ENCODE measurements at regions not wholly inside any gene's neighbourhood (a gene's known extent, or its start where the extent isn't known, plus 50 kb on each side); places are given as distances from the start of the nearest gene placed in this dataset.

GRCh38 chr14:98114946-98115345 lies 1157.1 kb downstream of the BCL11B start:
- no peak for DNase-seq (ENCODE audit: low read depth)

DNA sequence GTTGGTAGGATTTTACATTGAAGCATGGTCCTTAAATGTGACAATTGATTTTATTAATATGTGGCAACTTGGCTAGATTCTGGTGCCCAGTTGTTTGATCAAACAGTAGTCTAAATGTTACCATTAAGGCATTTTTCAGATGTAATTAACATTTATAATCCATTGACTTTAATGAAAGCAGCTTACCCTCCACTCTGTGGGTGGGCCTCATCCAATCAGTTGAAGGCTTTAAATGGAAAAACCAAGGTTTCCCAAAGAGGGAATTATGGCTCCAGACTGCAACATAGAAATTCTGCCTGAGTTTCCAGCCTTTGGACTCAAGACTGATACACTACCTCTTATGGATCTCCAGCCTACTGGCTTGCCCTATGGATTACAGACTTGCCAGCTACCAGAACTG lies 1153.2 kb downstream of the BCL11B start:
- no peak for DNase-seq (ENCODE audit: low read depth)

GRCh38 chr14:98119739-98120138 lies 1152.3 kb downstream of the BCL11B start:
- DNase-seq (ENCODE audit: low read depth) = no peak

DNA sequence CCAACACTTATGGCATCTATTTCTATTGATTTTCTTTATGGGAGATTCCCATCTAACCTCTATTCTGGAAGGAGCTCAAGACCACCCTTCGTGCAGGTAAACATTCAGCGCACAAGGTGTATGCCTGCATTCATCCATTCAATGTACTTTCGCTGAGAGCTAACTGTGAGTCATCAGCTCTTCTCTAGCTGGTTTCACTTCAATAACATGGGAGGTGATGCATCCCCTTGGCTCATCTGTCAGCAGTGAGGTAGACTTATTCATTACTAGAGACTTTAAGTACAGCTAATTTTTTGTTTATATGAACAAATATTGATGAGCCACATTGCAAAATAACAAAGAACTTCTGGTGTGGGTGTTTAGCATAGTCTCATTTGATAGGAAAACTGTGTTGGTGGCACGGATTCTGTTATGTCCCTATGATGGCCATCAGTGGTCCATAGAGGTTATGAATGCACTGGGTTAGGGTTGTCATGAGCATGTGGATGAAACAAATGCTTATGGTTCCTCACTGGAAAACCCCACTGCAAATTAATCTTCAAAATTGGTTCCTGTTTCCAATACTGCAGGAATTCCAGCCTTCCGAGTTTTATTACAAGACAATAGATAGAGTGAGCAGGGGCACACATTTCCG lies 1151.0 kb downstream of the BCL11B start:
- no peak for DNase-seq (ENCODE audit: low read depth)

GRCh38 chr14:98122527-98122926 lies 1149.5 kb downstream of the BCL11B start:
- DNase-seq (ENCODE audit: low read depth) = no peak

DNA sequence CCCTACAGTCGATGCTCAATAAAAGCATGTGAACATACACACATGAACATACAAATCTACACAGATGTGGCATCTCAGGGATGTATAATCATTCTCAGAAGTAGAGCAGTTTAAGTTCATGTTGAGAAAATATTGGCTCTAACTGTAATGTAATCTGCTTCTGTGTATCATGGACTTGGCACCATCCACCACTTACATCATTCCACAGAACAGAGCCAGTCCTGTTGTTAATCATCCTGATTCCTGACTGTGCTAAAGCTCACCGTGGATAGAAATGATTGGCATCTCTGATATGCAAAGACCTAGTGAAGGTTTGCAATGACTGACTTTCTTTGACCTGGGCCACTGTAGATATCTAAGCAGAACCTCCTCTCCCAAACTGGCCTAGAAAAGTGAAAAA lies 1141.3 kb downstream of the BCL11B start:
- DNase-seq (ENCODE audit: low read depth) = no peak

DNA sequence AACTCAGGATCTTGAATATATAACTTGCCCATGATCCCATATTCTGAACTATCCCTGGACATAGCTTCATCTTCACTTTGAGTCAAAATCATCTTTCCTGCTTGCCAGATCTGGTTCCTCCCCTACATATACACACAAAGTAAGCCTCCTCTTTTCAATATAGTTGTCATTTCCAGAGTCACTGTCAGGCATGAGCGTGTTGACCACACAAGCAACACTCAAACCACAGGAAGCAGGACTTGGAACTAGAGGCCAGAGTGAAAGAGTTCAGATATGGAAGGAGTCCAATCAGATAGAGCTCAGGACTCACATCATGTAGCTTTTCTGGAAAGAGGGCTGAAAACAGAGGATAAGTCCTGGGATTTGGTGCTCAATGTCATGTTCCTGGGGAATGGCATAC lies 1140.6 kb downstream of the BCL11B start:
- DNase-seq (ENCODE audit: low read depth) = no peak

GRCh38 chr14:98133806-98134205 lies 1138.2 kb downstream of the BCL11B start:
- no peak for DNase-seq (ENCODE audit: low read depth)

GRCh38 chr14:98136012-98136789 lies 1135.8 kb downstream of the BCL11B start:
- DNase-seq (ENCODE audit: low read depth) = no peak

DNA sequence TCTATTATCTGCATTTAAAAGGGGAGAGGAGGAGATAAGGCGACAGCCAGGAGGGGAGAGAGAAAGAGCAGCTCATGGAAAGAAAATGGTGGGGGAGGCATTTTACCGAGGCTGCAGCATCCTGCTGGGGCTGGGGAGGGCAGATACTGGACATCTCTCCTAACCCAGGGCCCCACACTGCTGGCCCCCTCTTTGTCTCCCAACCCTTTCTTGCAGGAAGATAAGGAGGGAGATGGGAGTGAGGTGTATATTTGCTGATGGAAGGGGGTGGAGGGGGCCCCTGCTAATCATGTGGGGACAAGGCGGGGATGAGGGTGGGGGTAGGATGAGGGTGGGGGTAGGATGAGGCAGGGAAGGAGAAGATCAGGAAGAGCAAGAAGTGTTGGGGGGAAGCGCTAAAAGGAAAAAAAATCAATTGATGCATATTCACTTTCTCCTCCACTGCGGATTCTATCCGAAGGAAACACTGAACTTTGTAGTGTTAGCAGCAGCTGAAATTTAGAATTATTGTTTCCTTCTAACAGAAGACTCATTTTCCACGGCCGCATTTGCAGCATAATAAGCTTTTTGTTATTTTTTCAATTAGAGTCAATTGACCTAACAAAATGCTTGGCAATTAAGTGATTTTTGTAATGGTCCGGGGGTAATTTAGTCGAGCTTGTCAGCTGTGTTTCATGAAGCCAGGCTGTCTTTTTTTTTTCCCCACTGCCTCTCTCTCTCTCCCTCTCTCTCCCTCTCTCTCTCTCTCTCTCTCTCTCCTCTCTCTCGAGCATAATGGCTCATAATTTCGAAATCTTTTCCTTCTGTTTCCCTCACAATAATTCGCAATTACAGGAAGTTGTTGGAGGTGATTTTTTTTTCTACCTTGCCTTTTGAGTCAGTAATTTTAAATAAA lies 1134.6 kb downstream of the BCL11B start:
- no peak for DNase-seq (ENCODE audit: low read depth)

GRCh38 chr14:98138666-98139065 lies 1133.3 kb downstream of the BCL11B start:
- DNase-seq (ENCODE audit: low read depth) = no peak

GRCh38 chr14:98140862-98141530 lies 1131.0 kb downstream of the BCL11B start:
- no peak for DNase-seq (ENCODE audit: low read depth)

GRCh38 chr14:98143566-98143965 lies 1128.4 kb downstream of the BCL11B start:
- no peak for DNase-seq (ENCODE audit: low read depth)

GRCh38 chr14:98144964-98145363 lies 1127.0 kb downstream of the BCL11B start:
- peak; percentile 1 for DNase-seq (ENCODE audit: low read depth)

DNA sequence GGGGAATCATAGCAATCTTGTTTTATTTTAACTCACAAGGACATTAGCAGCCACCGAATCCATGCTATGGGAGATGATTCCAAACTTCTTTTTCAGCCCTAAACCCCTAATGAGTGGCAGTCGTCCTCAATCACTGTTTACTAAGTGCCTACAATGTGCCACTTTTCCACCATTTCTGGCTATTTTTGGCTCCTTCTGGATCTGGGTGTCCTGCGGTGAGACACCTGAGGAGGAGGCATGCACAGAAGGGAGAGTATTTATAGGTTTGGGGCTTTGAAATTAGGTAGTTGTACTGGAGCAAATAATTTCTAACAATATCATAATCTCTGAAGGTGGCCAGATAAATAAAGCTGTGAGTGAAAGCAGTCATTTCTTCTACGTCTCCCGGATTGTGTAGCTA lies 1125.6 kb downstream of the BCL11B start:
- DNase-seq (ENCODE audit: low read depth) = no peak

DNA sequence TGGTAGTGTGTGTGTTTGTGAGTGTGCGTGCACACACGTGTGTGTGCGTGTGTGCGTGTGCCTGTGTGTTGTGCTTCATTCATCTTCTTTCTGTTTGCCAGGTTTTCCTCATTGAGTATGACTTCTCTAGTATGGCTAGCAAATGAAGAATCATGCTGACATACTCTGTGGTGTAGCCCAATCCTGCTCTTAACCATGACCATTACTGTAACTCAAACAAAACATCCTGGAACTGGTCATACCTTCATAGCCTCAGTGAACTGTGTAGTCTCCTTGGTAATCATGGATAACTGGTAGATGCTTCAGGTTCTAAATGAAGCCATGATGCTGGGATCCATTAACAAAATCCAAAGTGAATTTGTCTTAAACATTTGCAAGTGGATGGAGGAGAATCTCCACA lies 1117.7 kb downstream of the BCL11B start:
- DNase-seq (ENCODE audit: low read depth) = no peak

GRCh38 chr14:98156411-98156810 lies 1115.6 kb downstream of the BCL11B start:
- DNase-seq (ENCODE audit: low read depth) = no peak

DNA sequence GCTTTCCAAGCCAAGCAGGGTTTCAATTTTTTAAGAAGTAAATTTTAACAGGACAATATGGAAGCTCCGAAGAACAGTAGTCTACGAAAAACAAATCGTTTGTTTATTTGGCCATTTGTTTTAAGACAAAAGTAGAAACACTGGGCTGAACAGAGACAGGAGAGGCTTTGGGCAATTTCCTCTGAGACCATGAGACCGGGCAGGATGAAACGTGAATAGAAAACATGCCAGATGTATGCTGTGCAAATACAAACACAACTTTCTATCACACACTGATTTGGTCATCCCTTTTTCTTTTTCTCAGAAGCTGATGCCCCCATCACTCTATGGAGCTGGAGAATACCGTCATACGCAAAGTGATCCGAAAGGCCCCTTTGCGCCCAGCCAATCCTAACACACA lies 1111.1 kb downstream of the BCL11B start:
- DNase-seq (ENCODE audit: low read depth) = no peak

GRCh38 chr14:98161356-98161755 lies 1110.6 kb downstream of the BCL11B start:
- no peak for DNase-seq (ENCODE audit: low read depth)

GRCh38 chr14:98162856-98163805 lies 1108.9 kb downstream of the BCL11B start:
- no peak for DNase-seq (ENCODE audit: low read depth)

GRCh38 chr14:98163873-98164272 lies 1108.1 kb downstream of the BCL11B start:
- no peak for DNase-seq (ENCODE audit: low read depth)

Measured in GM04503 (cell line).